Stomach smooth muscle (tissue), 2 donors: ENCODE measurements at regions not wholly inside any gene's neighbourhood (a gene's known extent, or its start where the extent isn't known, plus 50 kb on each side); places are given as distances from the start of the nearest gene placed in this dataset.
"Not testable (repeated sequence)": the region's sequence is repeated elsewhere in the genome, so short reads cannot be mapped to it uniquely, and the experiment has no call there.

Experiments
- H3K27ac ChIP-seq: one replicate; pipeline ENCODE4 v1.7.0; 2013; ENCODE audit warnings: mild to moderate bottlenecking, low read length, inconsistent platforms
- H3K27me3 ChIP-seq, 2 donors: one replicate each; pipeline ENCODE4 v1.7.0; 2013; ENCODE audit warnings: low read length in 2 of 2; ENCODE audit not compliant: insufficient read depth in 2 of 2, control insufficient read depth in 1 of 2
- H3K36me3 ChIP-seq, 2 donors: one replicate each; pipeline ENCODE4 v1.7.0; 2013; ENCODE audit warnings: low read length in 2 of 2; ENCODE audit not compliant: control insufficient read depth in 2 of 2, insufficient read depth in 2 of 2
- H3K4me1 ChIP-seq: one replicate; pipeline ENCODE4 v1.7.0; 2013; ENCODE audit warnings: low read length; ENCODE audit not compliant: control insufficient read depth, insufficient read depth
- H3K4me3 ChIP-seq, 2 donors: one replicate each; pipeline ENCODE4 v1.7.0; 2013; ENCODE audit warnings: low read length in 2 of 2
- H3K9ac ChIP-seq, 2 donors: one replicate each; pipeline ENCODE4 v1.7.0; 2013; ENCODE audit warnings: low read length in 2 of 2, mild to moderate bottlenecking in 1 of 2
- H3K9me3 ChIP-seq, 2 donors: one replicate each; pipeline ENCODE4 v1.7.0; 2013; ENCODE audit warnings: low read length in 2 of 2; ENCODE audit not compliant: control insufficient read depth in 2 of 2
- donor health status: healthy.
- donor health status: Pancreatic carcinoma.

- H3K4me3 ChIP-seq, result no peak overlapping the region
- H3K9me3 ChIP-seq, result no peaks in the 10 kb centered on the region
- no peak overlapping the region for H3K27ac ChIP-seq
These were observed 501.1 kb upstream of the NRP1 start for GRCh38 chr10:33835556-33835955.

DNA sequence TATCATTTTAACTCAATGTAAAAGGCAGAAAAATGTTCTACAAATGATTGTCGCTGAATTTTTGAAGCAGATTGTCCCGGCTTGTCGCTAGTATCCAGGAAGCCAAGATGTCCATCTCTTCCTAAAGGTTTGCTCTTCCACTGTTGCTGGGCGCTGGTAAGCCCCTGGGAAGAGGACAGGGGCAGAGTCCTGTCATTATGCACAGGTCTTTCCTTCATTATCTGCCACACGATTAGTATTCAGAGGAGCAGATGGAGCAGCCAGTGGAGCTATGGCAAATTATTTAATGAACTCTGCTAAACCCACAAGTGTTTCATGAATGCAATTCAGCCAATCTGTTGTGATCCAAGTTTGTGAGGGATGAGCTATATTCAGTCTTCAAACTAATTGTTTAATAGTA, 499.1 kb upstream of the NRP1 start:
- no peak overlapping the region for H3K27ac ChIP-seq
- H3K9me3 ChIP-seq, result no peaks in the 10 kb centered on the region
- peaks cover 0 to 2% of the 10 kb centered on the region in 2 donors for H3K27me3 ChIP-seq
- no peaks in the 10 kb centered on the region for H3K36me3 ChIP-seq
- H3K4me3 ChIP-seq, result no peak overlapping the region
- no peak overlapping the region for H3K9ac ChIP-seq
- H3K4me1 ChIP-seq, result no peaks in the 10 kb centered on the region

More at GRCh38 chr10:33835556-33835955, 501.1 kb upstream of the NRP1 start:
- Histone ChIP-seq H3K27me3 (peaks cover 0 to 2% of the 10 kb centered on the region in 2 donors), H3K36me3 (no peaks in the 10 kb centered on the region), H3K4me1 (no peaks in the 10 kb centered on the region), H3K9ac (no peak overlapping the region)

- H3K27ac ChIP-seq, result no peak overlapping the region
- no peaks in the 10 kb centered on the region for H3K27me3 ChIP-seq
- H3K9me3 ChIP-seq, result no peaks in the 10 kb centered on the region
- no peak overlapping the region for H3K9ac ChIP-seq
- no peak overlapping the region for H3K4me3 ChIP-seq
- H3K4me1 ChIP-seq, result no peaks in the 10 kb centered on the region
- H3K36me3 ChIP-seq, result no peaks in the 10 kb centered on the region
These were observed 497.8 kb upstream of the NRP1 start for GRCh38 chr10:33832124-33832787.

- no peaks in the 10 kb centered on the region for H3K27me3 ChIP-seq
- H3K4me1 ChIP-seq, result no peaks in the 10 kb centered on the region
- no peak overlapping the region for H3K27ac ChIP-seq
- no peak overlapping the region for H3K4me3 ChIP-seq
- no peaks in the 10 kb centered on the region for H3K36me3 ChIP-seq
- H3K9ac ChIP-seq, result no peak overlapping the region
- no peaks in the 10 kb centered on the region for H3K9me3 ChIP-seq
These were observed 497.1 kb upstream of the NRP1 start for GRCh38 chr10:33831591-33831990.

GRCh38 chr10:33829899-33830298, 495.4 kb upstream of the NRP1 start:
- not testable (repeated sequence) for H3K9ac ChIP-seq, H3K9me3 ChIP-seq, H3K36me3 ChIP-seq, H3K27ac ChIP-seq, H3K27me3 ChIP-seq, H3K4me1 ChIP-seq, H3K4me3 ChIP-seq

DNA sequence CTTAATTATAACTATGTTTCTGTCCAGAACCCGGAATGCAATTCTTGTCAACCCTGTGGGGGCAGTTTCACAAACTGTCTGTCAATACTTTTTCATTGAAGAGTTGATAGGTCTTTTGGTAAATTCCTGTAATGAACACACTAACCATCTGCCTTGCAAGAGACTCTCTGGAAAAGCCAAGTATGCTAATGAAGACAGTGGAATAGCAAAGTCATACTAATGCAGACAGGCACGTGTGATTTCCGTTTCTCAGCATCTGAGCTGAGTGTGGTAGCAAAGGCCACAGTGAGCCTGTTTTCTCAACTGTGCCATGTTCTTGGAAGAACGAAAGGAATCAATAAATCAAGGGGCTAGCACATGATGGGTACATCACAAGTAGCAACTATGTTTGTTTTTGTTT, 494.1 kb upstream of the NRP1 start:
- no peak overlapping the region for H3K4me3 ChIP-seq
- H3K27ac ChIP-seq, result no peak overlapping the region
- H3K9ac ChIP-seq, result no peak overlapping the region
- H3K9me3 ChIP-seq, result no peaks in the 10 kb centered on the region
- H3K4me1 ChIP-seq, result no peaks in the 10 kb centered on the region
- H3K27me3 ChIP-seq, result no peaks in the 10 kb centered on the region
- H3K36me3 ChIP-seq, result no peaks in the 10 kb centered on the region

GRCh38 chr10:33826186-33826585, 491.7 kb upstream of the NRP1 start:
- H3K36me3 ChIP-seq, result no peaks in the 10 kb centered on the region
- no peaks in the 10 kb centered on the region for H3K9me3 ChIP-seq
- H3K27me3 ChIP-seq, result no peaks in the 10 kb centered on the region
- H3K9ac ChIP-seq, result no peak overlapping the region
- no peaks in the 10 kb centered on the region for H3K4me1 ChIP-seq
- H3K27ac ChIP-seq, result no peak overlapping the region
- H3K4me3 ChIP-seq, result no peak overlapping the region

DNA sequence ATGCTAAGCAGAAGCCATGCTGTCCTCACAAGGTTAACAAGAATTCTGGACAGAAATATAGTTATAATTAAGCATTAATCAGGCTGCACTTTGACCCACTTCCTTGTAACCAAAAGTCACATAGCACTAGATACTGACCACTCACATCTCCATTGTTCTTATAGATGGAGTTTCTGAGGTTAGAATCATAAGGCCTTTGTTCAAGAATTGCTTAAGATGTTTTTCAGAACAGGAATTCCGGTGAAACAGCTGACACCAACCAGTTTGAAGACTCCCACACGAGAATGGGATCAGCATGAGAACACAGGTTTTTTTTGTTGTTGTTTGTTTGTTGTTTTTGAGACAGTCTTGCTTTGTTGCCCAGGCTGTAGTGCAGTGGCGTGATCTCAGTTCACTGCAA, 488.3 kb upstream of the NRP1 start:
- H3K27ac ChIP-seq, result no peak overlapping the region
- no peaks in the 10 kb centered on the region for H3K36me3 ChIP-seq
- no peak overlapping the region for H3K4me3 ChIP-seq
- H3K9me3 ChIP-seq, result no peaks in the 10 kb centered on the region
- no peaks in the 10 kb centered on the region for H3K27me3 ChIP-seq
- no peak overlapping the region for H3K9ac ChIP-seq
- H3K4me1 ChIP-seq, result no peaks in the 10 kb centered on the region

DNA sequence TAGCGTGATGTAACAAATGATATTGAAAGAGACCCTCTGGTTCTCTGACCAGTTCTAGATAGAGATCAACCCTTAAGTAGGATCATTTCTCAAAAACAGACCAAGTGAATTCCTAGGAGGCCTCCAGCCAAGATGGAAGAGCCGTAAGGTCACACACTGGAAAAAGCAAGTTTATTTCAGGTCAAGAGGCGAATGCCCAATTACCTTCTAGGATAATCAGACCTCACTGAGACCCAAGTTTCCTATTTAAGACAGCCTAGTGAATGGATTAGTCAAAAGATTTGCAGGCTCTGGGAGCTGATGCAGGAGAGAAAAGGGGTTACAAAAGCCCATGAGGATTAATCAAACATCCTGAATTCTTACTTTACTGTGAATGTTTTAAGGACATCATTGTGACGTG, 486.1 kb upstream of the NRP1 start:
- Histone ChIP-seq H3K4me3 (no peak overlapping the region), H3K27me3 (no peaks in the 10 kb centered on the region), H3K9me3 (no peaks in the 10 kb centered on the region), H3K9ac (no peak overlapping the region), H3K36me3 (no peaks in the 10 kb centered on the region), H3K27ac (no peak overlapping the region), H3K4me1 (no peaks in the 10 kb centered on the region)

DNA sequence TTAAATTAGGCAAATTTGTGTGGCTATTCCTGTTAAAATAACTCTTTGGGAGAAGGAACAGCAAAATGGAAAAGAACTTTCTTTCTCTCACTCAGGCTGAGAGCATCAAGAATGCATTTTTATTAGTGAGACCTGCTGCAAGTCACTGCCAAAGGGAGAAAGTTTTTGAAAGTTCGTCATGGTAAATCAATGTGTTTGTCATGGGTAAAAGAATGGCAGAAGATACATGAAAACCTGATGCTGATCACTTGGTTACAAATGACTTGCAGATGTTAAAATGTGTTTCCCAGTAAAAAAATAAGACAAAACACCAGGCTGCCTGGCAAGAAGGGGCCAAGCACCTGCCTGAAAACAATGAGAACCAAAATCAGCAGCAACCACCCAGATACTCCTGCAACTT, 484.7 kb upstream of the NRP1 start:
- no peak overlapping the region for H3K9ac ChIP-seq
- H3K4me1 ChIP-seq, result no peaks in the 10 kb centered on the region

GRCh38 chr10:33818343-33818742, 483.9 kb upstream of the NRP1 start:
- H3K9me3 ChIP-seq, result no peaks in the 10 kb centered on the region
- no peaks in the 10 kb centered on the region for H3K4me1 ChIP-seq
- no peak overlapping the region for H3K4me3 ChIP-seq
- H3K27ac ChIP-seq, result no peak overlapping the region
- H3K9ac ChIP-seq, result no peak overlapping the region
- no peaks in the 10 kb centered on the region for H3K27me3 ChIP-seq
- H3K36me3 ChIP-seq, result no peaks in the 10 kb centered on the region

More for the DNA sequence above, 484.7 kb upstream of the NRP1 start:
- Histone ChIP-seq H3K36me3 (no peaks in the 10 kb centered on the region), H3K4me3 (no peak overlapping the region), H3K27me3 (no peaks in the 10 kb centered on the region), H3K27ac (no peak overlapping the region), H3K9me3 (no peaks in the 10 kb centered on the region)
